Heart left ventricle (tissue), 16 donors: ENCODE measurements at regions not wholly inside any gene's neighbourhood (a gene's known extent, or its start where the extent isn't known, plus 50 kb on each side); places are given as distances from the start of the nearest gene placed in this dataset.
"Not testable (repeated sequence)": the region's sequence is repeated elsewhere in the genome, so short reads cannot be mapped to it uniquely, and the experiment has no call there.

Experiments
- ATAC-seq, 4 donors: fragments of 200-7000 bp; cut with Tn5 transposase; one replicate each; pipeline ENCODE4 v1.9.1; 2020 to 2022; ENCODE audit warnings: moderate library complexity in 4 of 4, mild to moderate bottlenecking in 3 of 4, moderate number of reproducible peaks in 1 of 4
- DNase-seq, 5 donors: peaks; one replicate each; pipeline ENCODE4 v3.0.0-alpha.2; 2020
- H3K27ac ChIP-seq, 12 donors: fragments of 200-600 bp; sonication (generic) in 4 of 12; one replicate each; pipeline versions ENCODE4 v1.5.0 to v1.8.0; 2016 to 2022; ENCODE audit warnings: mild to moderate bottlenecking in 2 of 12
- H3K27me3 ChIP-seq, 9 donors: fragments of 200-600 bp; sonication (generic) in 2 of 9; one replicate each; pipeline versions ENCODE4 v1.5.1 to v1.8.0; 2016 to 2022; ENCODE audit warnings: mild to moderate bottlenecking in 3 of 9
- H3K36me3 ChIP-seq, 9 donors: fragments of 200-600 bp; sonication (generic) in 2 of 9; one replicate each; pipeline versions ENCODE4 v1.5.0 to v1.8.0; 2018 to 2022; ENCODE audit warnings: mild to moderate bottlenecking in 2 of 9
- H3K4me1 ChIP-seq, 12 donors: fragments of 200-600 bp; sonication (generic) in 4 of 12; one replicate each; pipeline versions ENCODE4 v1.5.0 to v1.8.0; 2016 to 2022; ENCODE audit warnings: mild to moderate bottlenecking in 3 of 12
- H3K4me3 ChIP-seq, 12 donors: fragments of 200-600 bp; sonication (generic) in 4 of 12; one replicate each; pipeline versions ENCODE4 v1.5.0 to v1.8.0; 2017 to 2022; ENCODE audit warnings: mild to moderate bottlenecking in 9 of 12, moderate library complexity in 4 of 12
- H3K9me3 ChIP-seq, 12 donors: fragments of 200-600 bp; sonication (generic) in 4 of 12; one replicate each; pipeline versions ENCODE4 v1.5.0 to v1.8.0; 2016 to 2022; ENCODE audit warnings: mild to moderate bottlenecking in 1 of 12
- WGBS, 4 donors: extraction: QIAGEN DNeasy Blood & Tissue Kit in 2 of 4; methylation state at CpG; one replicate each; pipeline versions ENCODE4 v1.1.5 to v1.1.7; 2013 to 2018; 5-methylcytosine and 5-hydroxymethylcytosine counted together
- intact Hi-C, 10 donors: fragments of 100-400 bp; cut with DNase I; formaldehyde crosslinking; loops; one replicate each; pipeline versions ENCODE4 v1.11.1 to v1.14.2; 2022
- donor health status: ischemic (EF 13 %, LVEDD 7.1; RV severe dilation, severe dysfunction).
- donor health status: healthy with polysubstance abuse.
- donor health status: DM: no; HTN: yes; CAD: no.
- donor health status: DM: no; HTN: no; CAD: no.
- donor health status: ischemic (EF 25% LVEDD 6.9; RV normal size, moderate dysfunction).
- donor health status: ischemic (EF 25% LVEDD 5.7; RV mildly dilated, moderate dysfunction).
- donor health status: healthy.
- donor health status: DM: yes; HTN: yes; CAD: no.
- donor health status: ischemic (EF 35%, LVEDD 5.7; RV mildly dilated, moderate dysfunction).
- donor health status: nonischemic (EF 11% LVEDD 7.7; RV severe dilation, severe dysfunction).
- donor health status: DM: yes; HTN: yes; CAD: no.
- donor health status: PGD.
- donor health status: ischemic (EF 29% LVEDD 5.4; RV normal size, mild dysfunction).
- donor health status: nonischemic (EF 23%, LVEDD 6.1; RV moderate dilation, normal function).

- intact Hi-C loops = not testable (repeated sequence)
Observed at GRCh38 chr15:84533705-84534104, 67.1 kb upstream of the ZSCAN2 start.

GRCh38 chr15:84534561-84535235 is 66.1 kb upstream of the ZSCAN2 start:
- ATAC-seq, H3K4me3 ChIP-seq, H3K9me3 ChIP-seq, DNase-seq, H3K4me1 ChIP-seq, H3K27me3 ChIP-seq, intact Hi-C loops, H3K27ac ChIP-seq: not testable (repeated sequence)
- WGBS, 4 donors = 38 to 49% (median 45%) methylated on average over 4 of the region's 4 CpGs
- peaks cover 0 to 56% (median 3%) of the 10 kb centered on the region in 9 donors for H3K36me3 ChIP-seq

More at GRCh38 chr15:84533705-84534104, 67.1 kb upstream of the ZSCAN2 start:
- not testable (repeated sequence) for H3K4me3 ChIP-seq, H3K9me3 ChIP-seq, H3K27me3 ChIP-seq, H3K27ac ChIP-seq, H3K4me1 ChIP-seq, ATAC-seq, DNase-seq
- WGBS, 4 donors = 93 to 97% (median 96%) methylated on average over 2 of the region's 2 CpGs
- H3K36me3 ChIP-seq = peaks cover 0 to 46% (median 3%) of the 10 kb centered on the region in 9 donors

- intact Hi-C loops, H3K4me3 ChIP-seq, H3K4me1 ChIP-seq, H3K27me3 ChIP-seq, H3K27ac ChIP-seq, DNase-seq, H3K9me3 ChIP-seq, ATAC-seq: not testable (repeated sequence)
- peaks cover 0 to 62% (median 4%) of the 10 kb centered on the region in 9 donors for H3K36me3 ChIP-seq
- WGBS, 4 donors = 65 to 91% (median 74%) methylated on average over 3 of the region's 3 CpGs
Observed at GRCh38 chr15:84536181-84536580, 64.6 kb upstream of the ZSCAN2 start.

GRCh38 chr15:84544586-84544985 is 56.2 kb upstream of the ZSCAN2 start:
- intact Hi-C loops, H3K27me3 ChIP-seq, ATAC-seq, H3K4me1 ChIP-seq, H3K4me3 ChIP-seq, H3K27ac ChIP-seq, DNase-seq: not testable (repeated sequence)
- Histone ChIP-seq H3K36me3 (peaks cover 0 to 56% (median 13%) of the 10 kb centered on the region in 9 donors), H3K9me3 (peaks cover 0 to 10% (median 0%) of the 10 kb centered on the region in 12 donors)
- 95 to 100% (median 97%) methylated on average over 6 of the region's 6 CpGs for WGBS, 4 donors

GRCh38 chr15:84547150-84547549 is 53.7 kb upstream of the ZSCAN2 start:
- H3K27me3 ChIP-seq, intact Hi-C loops, DNase-seq, ATAC-seq, H3K4me3 ChIP-seq, H3K27ac ChIP-seq, H3K4me1 ChIP-seq: not testable (repeated sequence)
- peaks cover 0 to 10% (median 0%) of the 10 kb centered on the region in 12 donors for H3K9me3 ChIP-seq
- WGBS, 4 donors = 86 to 90% (median 88%) methylated on average over 2 of the region's 2 CpGs
- peaks cover 0 to 53% (median 9%) of the 10 kb centered on the region in 9 donors for H3K36me3 ChIP-seq

GRCh38 chr15:84550503-84550902 is 50.3 kb upstream of the ZSCAN2 start:
- H3K27me3 ChIP-seq, DNase-seq, intact Hi-C loops, ATAC-seq, H3K4me3 ChIP-seq, H3K27ac ChIP-seq: not testable (repeated sequence)
- peaks cover 0 to 62% (median 9%) of the 10 kb centered on the region in 9 donors for H3K36me3 ChIP-seq
- WGBS, 4 donors = 80 to 93% (median 88%) methylated on average over 5 of the region's 5 CpGs
- H3K4me1 ChIP-seq = peaks cover 0 to 13% (median 2%) of the 10 kb centered on the region in 12 donors
- H3K9me3 ChIP-seq = peaks cover 0 to 10% (median 0%) of the 10 kb centered on the region in 12 donors
